Tibial nerve (tissue), 4 donors: ENCODE measurements at regions not wholly inside any gene's neighbourhood (a gene's known extent, or its start where the extent isn't known, plus 50 kb on each side); places are given as distances from the start of the nearest gene placed in this dataset.
"Not testable (repeated sequence)": the region's sequence is repeated elsewhere in the genome, so short reads cannot be mapped to it uniquely, and the experiment has no call there.

ENCODE experiments used
- DNase-seq, 2 donors: peaks; one replicate each; pipeline ENCODE4 v3.0.0-alpha.2; 2019; ENCODE audit warnings: low spot score in 2 of 2
- H3K27ac ChIP-seq, 4 donors: fragments of 200-600 bp; sonication (generic) in 3 of 4; one replicate each; pipeline ENCODE4 v1.5.1; 2017 to 2019; ENCODE audit warnings: mild to moderate bottlenecking in 1 of 4
- H3K27me3 ChIP-seq, 2 donors: fragments of 200-600 bp; sonication (generic) in 1 of 2; one replicate each; pipeline versions ENCODE4 v1.5.1 to v1.6.0; 2017 to 2019
- H3K36me3 ChIP-seq, 3 donors: fragments of 200-600 bp; sonication (generic); one replicate each; pipeline ENCODE4 v1.5.1; 2018 to 2019
- H3K4me1 ChIP-seq, 4 donors: fragments of 200-600 bp; sonication (generic) in 3 of 4; one replicate each; pipeline ENCODE4 v1.5.1; 2017 to 2019
- H3K4me3 ChIP-seq, 4 donors: fragments of 200-600 bp; sonication (generic) in 3 of 4; one replicate each; pipeline ENCODE4 v1.5.1; 2017 to 2019; ENCODE audit warnings: mild to moderate bottlenecking in 1 of 4, moderate library complexity in 1 of 4
- H3K9me3 ChIP-seq, 4 donors: fragments of 200-600 bp; sonication (generic) in 3 of 4; one replicate each; pipeline ENCODE4 v1.5.1; 2017 to 2019
- EP300 ChIP-seq, 2 donors: sonication (generic); formaldehyde crosslinking; IDR thresholded peaks; one replicate each; pipeline ENCODE4 v1.6.1; 2017; ENCODE audit warnings: antibody characterized with exemption in 2 of 2, mild to moderate bottlenecking in 1 of 2
- POLR2A ChIP-seq, 2 donors: fragments of 450-650 bp; IDR thresholded peaks; one replicate each; pipeline ENCODE4 v1.6.1; 2017; ENCODE audit warnings: antibody characterized with exemption in 2 of 2, mild to moderate bottlenecking in 2 of 2, moderate library complexity in 2 of 2
- WGBS, 2 donors: methylation state at CpG; one replicate each; pipeline ENCODE4 v1.1.5; 2018; 5-methylcytosine and 5-hydroxymethylcytosine counted together
- TF ChIP-seq, protein P1 (sequence below), 5 experiments: fragments of 200-600 bp in 3 of 5; fragments of 450-650 bp in 2 of 5; sonication (generic) in 3 of 5; IDR thresholded peaks; one replicate each; pipeline ENCODE4 v1.5.1; 2016 to 2019; ENCODE audit warnings: antibody characterized with exemption in 5 of 5, mild to moderate bottlenecking in 3 of 5, moderate library complexity in 2 of 5

GRCh38 chr14:26286913-26287205, 311.0 kb downstream of the NOVA1 start:
- peaks cover 0 to 23% (median 0%) of the 10 kb centered on the region in 4 donors for H3K4me1 ChIP-seq
- no peaks in the 10 kb centered on the region for H3K36me3 ChIP-seq
- TF ChIP-seq, protein P1, sequence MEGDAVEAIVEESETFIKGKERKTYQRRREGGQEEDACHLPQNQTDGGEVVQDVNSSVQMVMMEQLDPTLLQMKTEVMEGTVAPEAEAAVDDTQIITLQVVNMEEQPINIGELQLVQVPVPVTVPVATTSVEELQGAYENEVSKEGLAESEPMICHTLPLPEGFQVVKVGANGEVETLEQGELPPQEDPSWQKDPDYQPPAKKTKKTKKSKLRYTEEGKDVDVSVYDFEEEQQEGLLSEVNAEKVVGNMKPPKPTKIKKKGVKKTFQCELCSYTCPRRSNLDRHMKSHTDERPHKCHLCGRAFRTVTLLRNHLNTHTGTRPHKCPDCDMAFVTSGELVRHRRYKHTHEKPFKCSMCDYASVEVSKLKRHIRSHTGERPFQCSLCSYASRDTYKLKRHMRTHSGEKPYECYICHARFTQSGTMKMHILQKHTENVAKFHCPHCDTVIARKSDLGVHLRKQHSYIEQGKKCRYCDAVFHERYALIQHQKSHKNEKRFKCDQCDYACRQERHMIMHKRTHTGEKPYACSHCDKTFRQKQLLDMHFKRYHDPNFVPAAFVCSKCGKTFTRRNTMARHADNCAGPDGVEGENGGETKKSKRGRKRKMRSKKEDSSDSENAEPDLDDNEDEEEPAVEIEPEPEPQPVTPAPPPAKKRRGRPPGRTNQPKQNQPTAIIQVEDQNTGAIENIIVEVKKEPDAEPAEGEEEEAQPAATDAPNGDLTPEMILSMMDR (IDR thresholded peaks at IDR 0.05): no peak
- TF ChIP-seq POLR2A (IDR thresholded peaks at IDR 0.05): no peak
- no peak for TF ChIP-seq EP300 (IDR thresholded peaks at IDR 0.05)
- no peak overlapping the region for H3K4me3 ChIP-seq
- H3K27ac ChIP-seq: peak overlapping the region in 1 of 4 donors; percentile 44
- 2 to 5% methylated on average over 1 of the region's 1 CpG for WGBS, 2 donors
- H3K27me3 ChIP-seq: no peaks in the 10 kb centered on the region
- H3K9me3 ChIP-seq: no peaks in the 10 kb centered on the region
- no peak for DNase-seq

DNA sequence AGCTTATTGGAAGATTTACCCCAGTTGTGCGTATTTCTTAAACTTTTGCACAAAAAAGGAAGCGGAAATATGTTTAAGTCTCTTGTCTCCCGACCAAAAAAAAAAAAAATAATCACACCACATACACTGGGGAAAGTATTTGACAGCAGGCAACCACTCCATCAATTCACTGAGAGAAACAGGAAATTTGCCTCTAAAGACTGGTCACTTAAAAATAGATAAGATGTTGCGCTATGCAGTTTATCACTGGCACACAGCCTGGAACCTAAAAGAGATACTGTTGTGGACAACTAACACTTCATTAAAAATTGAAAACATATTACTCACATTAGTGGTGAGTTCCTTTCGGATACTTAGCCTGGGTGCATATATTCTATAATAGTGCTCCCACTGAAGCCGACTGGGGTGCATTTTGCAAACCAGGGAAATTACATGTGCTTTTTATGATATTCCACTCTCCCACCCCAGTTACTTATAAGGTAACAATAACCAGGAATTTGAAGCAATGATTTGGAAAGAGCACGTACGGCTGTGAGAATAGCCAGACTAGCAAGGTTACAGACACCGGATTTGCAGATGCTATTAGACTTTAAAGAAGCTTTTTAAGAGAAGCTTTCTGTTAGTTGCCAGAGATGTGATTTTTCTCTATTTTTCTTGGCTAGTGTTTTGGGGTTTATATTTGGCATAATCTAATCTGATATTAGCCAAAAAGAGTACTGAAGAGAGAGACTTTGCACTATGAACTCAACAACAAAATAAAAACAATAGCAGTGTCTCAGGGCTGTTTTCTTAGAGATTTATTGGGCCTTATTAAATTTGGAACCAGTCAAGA, 311.5 kb downstream of the NOVA1 start:
- no peaks in the 10 kb centered on the region for H3K27me3 ChIP-seq
- no peaks in the 10 kb centered on the region for H3K36me3 ChIP-seq
- no peak overlapping the region for H3K4me3 ChIP-seq
- H3K9me3 ChIP-seq: no peaks in the 10 kb centered on the region
- TF ChIP-seq EP300 (IDR thresholded peaks at IDR 0.05) (no peak), POLR2A (IDR thresholded peaks at IDR 0.05) (no peak)
- TF ChIP-seq, protein P1 (IDR thresholded peaks at IDR 0.05): no peak
- DNase-seq: no peak
- H3K4me1 ChIP-seq: peaks cover 0 to 27% (median 0%) of the 10 kb centered on the region in 4 donors
- peak overlapping the region in 2 of 4 donors; percentile 11 to 44 for H3K27ac ChIP-seq
- WGBS, 2 donors: 50 to 52% methylated on average over 9 of the region's 9 CpGs

DNA sequence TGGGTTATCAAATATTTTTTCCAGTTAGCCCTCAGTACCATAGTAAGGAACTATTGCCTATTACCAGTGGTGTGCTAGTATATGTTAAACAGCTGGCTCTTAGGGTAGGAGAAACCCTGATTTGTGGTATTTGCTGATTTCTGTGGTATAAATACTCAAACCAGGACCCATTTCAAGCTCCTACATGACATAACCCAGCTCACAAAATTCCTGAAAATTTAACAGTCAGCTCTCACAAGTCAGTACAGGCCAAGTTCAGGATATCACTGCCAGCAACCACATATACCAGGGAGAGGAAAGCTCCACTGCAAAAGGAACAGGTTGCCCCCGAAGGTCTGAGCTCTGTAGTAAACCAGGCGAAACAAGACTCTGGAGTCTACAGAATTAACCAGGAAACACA, 315.3 kb downstream of the NOVA1 start:
- no peak for DNase-seq
- TF ChIP-seq EP300 (IDR thresholded peaks at IDR 0.05) (no peak), POLR2A (IDR thresholded peaks at IDR 0.05) (no peak)
- TF ChIP-seq, protein P1 (IDR thresholded peaks at IDR 0.05): no peak

DNA sequence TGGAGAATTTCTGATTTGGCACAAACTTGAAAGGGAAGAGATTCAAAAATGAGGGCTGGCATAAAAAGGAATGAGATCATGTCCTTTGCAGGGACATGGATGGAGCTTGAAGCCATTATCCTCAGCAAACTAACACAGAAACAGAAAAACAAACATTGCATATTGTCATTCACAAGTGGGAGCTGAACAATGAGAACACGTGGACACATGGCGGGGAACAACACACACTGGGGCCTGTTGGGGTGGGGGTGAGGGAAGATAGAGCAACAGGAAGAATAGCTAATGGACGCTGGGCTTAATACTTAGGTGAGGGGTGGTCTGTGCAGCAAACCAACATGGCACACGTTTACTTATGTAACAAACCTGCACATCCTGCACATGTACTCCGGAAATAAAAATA, 315.8 kb downstream of the NOVA1 start:
- peaks cover 0 to 31% (median 0%) of the 10 kb centered on the region in 4 donors for H3K4me1 ChIP-seq
- WGBS, 2 donors: 44 to 54% methylated on average over 5 of the region's 5 CpGs
- peak overlapping the region in 1 of 4 donors; percentile 56 for H3K27ac ChIP-seq
- H3K27me3 ChIP-seq, H3K9me3 ChIP-seq, H3K4me3 ChIP-seq, DNase-seq, H3K36me3 ChIP-seq: not testable (repeated sequence)

More for the DNA sequence above, 315.3 kb downstream of the NOVA1 start:
- WGBS, 2 donors: 71 to 78% methylated on average over 2 of the region's 2 CpGs
- Histone ChIP-seq H3K4me1 (peaks cover 0 to 31% (median 0%) of the 10 kb centered on the region in 4 donors), H3K9me3 (no peaks in the 10 kb centered on the region), H3K27ac (peak overlapping the region in 2 of 4 donors; percentile 52 to 56), H3K36me3 (no peaks in the 10 kb centered on the region), H3K27me3 (no peaks in the 10 kb centered on the region), H3K4me3 (no peak overlapping the region)

- TF ChIP-seq POLR2A (IDR thresholded peaks at IDR 0.05): no peak
- TF ChIP-seq EP300 (IDR thresholded peaks at IDR 0.05): no peak
- TF ChIP-seq, protein P1 (IDR thresholded peaks at IDR 0.05): no peak
- no peak for DNase-seq
- Histone ChIP-seq H3K36me3 (no peaks in the 10 kb centered on the region), H3K4me3 (no peak overlapping the region), H3K9me3 (no peaks in the 10 kb centered on the region), H3K27ac (peak overlapping the region in 2 of 4 donors; percentile 48 to 63), H3K4me1 (peaks cover 0 to 25% (median 0%) of the 10 kb centered on the region in 4 donors), H3K27me3 (no peaks in the 10 kb centered on the region)
- 69 to 76% methylated on average over 5 of the region's 5 CpGs for WGBS, 2 donors
Measured at GRCh38 chr14:26281280-26281998, 316.4 kb downstream of the NOVA1 start.
